HepG2 (cell line): ENCODE measurements at regions not wholly inside any gene's neighbourhood (a gene's known extent, or its start where the extent isn't known, plus 50 kb on each side); places are given as distances from the start of the nearest gene placed in this dataset.

ENCODE experiments used
- ATAC-seq: fragments of 200-7000 bp; cut with Tn5 transposase; 3 replicates; pipeline ENCODE4 v1.9.1; 2020; ENCODE audit warnings: mild to moderate bottlenecking, moderate library complexity
- BruUV-seq: library from RNA; stranded (reverse); fragments of 400-500 nt; replicated peaks from 2 replicates; lab custom pipeline; 2021; lab: Mats Ljungman, UMichigan
- CTCF ChIA-PET: fragments of 300-600 bp; formaldehyde crosslinking; extraction: SDS; loops from one replicate; lab custom pipeline; 2021; ENCODE audit warnings: low total read pairs, inconsistent platforms, low intra/inter-chr PET ratio; lab: Yijun Ruan, JAX
- POLR2A ChIA-PET: fragments of 350-600 bp; sonication (Branson Sonifier 250); formaldehyde crosslinking; loops from one replicate; lab custom pipeline; 2020; ENCODE audit warnings: antibody characterized with exemption, inconsistent platforms; lab: Yijun Ruan, JAX
- DNase-seq: peaks from one replicate; pipeline ENCODE4 v3.0.0-alpha.2; 2015; ENCODE audit warnings: low spot score
- FAIRE-seq: peaks from 3 replicates; lab custom pipeline; 2011; peaks lifted over from hg19 to GRCh38; lab: Jason Lieb, UNC
- H2AFZ ChIP-seq: one replicate; pipeline ENCODE4 v1.6.1; 2011; ENCODE audit warnings: low read length, inconsistent platforms
- H3K27ac ChIP-seq: fragments of 300-600 bp; 3 replicates; pipeline ENCODE4 v1.8.0; 2011; ENCODE audit warnings: mixed run types, mild to moderate bottlenecking, mixed read lengths, low read length, inconsistent platforms; ENCODE audit not compliant: insufficient read depth; ENCODE audit errors: extremely low read length
- H3K27me3 ChIP-seq, 2 experiments: fragments of 200-600 bp in 1 of 2; 2 replicates in 1 of 2; 3 replicates in 1 of 2; pipeline versions ENCODE4 v1.6.0 to v1.8.0; 2011; ENCODE audit warnings: low read length in 2 of 2, mild to moderate bottlenecking in 2 of 2, moderate library complexity in 2 of 2, inconsistent platforms in 1 of 2; ENCODE audit not compliant: insufficient read depth in 2 of 2, control insufficient read depth in 1 of 2
- H3K36me3 ChIP-seq, 2 experiments: fragments of 200-600 bp in 1 of 2; replicated peaks in 1 of 2; 2 replicates in 1 of 2; 3 replicates in 1 of 2; pipeline versions ENCODE4 v1.5.1 to v1.8.0; 2011; ENCODE audit warnings: low read length in 2 of 2, inconsistent platforms in 1 of 2; ENCODE audit not compliant: insufficient read depth in 2 of 2, control insufficient read depth in 1 of 2
- H3K4me1 ChIP-seq: 2 replicates; pipeline ENCODE4 v1.5.1; 2012; ENCODE audit warnings: low read length, inconsistent platforms; ENCODE audit not compliant: insufficient read depth
- H3K4me2 ChIP-seq: 2 replicates; pipeline ENCODE4 v1.6.0; 2011; ENCODE audit warnings: low read depth, low read length, inconsistent platforms
- H3K4me3 ChIP-seq, 3 experiments: fragments of 200-600 bp in 1 of 3; sonication (generic), shearing (Covaris generic) in 1 of 3; replicated peaks in 1 of 3; 2 replicates each; pipeline ENCODE4 v1.5.1; 2011 to 2016; ENCODE audit warnings: low read length in 3 of 3, inconsistent platforms in 2 of 3, low read depth in 2 of 3, mild to moderate bottlenecking in 2 of 3, control low read depth in 1 of 3, mixed read lengths in 1 of 3; ENCODE audit not compliant: insufficient read depth in 1 of 3
- H3K79me2 ChIP-seq: one replicate; pipeline ENCODE4 v1.6.1; 2011; ENCODE audit warnings: low read length, inconsistent platforms; ENCODE audit not compliant: insufficient read depth
- H3K9ac ChIP-seq: 2 replicates; pipeline ENCODE4 v1.6.0; 2011; ENCODE audit warnings: mild to moderate bottlenecking, low read depth, low read length, inconsistent platforms; ENCODE audit not compliant: insufficient read depth
- H3K9me3 ChIP-seq: 2 replicates; pipeline ENCODE4 v1.5.1; 2012; ENCODE audit warnings: mild to moderate bottlenecking, low read length
- H4K20me1 ChIP-seq: 2 replicates; pipeline ENCODE4 v1.6.0; 2011; ENCODE audit warnings: inconsistent platforms, mild to moderate bottlenecking, low read length, moderate library complexity; ENCODE audit not compliant: insufficient read depth
- CTCF ChIP-seq: sonication (generic); formaldehyde crosslinking; IDR thresholded peaks from 2 replicates; pipeline ENCODE4 v1.5.0; 2020; ENCODE audit warnings: mild to moderate bottlenecking, missing genetic modification reagents, moderate library complexity
- FOXP4 ChIP-seq: sonication (generic); formaldehyde crosslinking; IDR thresholded peaks from 2 replicates; pipeline ENCODE4 v1.4.0; 2020; ENCODE audit warnings: missing genetic modification reagents
- GABPB1 ChIP-seq: IDR thresholded peaks from 2 replicates; pipeline ENCODE4 v1.6.1; 2016; ENCODE audit warnings: mild to moderate bottlenecking, missing genetic modification reagents, moderate library complexity, missing compliant biosample characterization
- MBNL3 ChIP-seq: fragments of 250-450 bp; sonication (Bioruptor Pico); conservative IDR thresholded peaks from 2 replicates; pipeline ENCODE4 v1.8.0; 2022; ENCODE audit warnings: mild to moderate bottlenecking, inconsistent platforms
- PAWR ChIP-seq: sonication (generic); formaldehyde crosslinking; IDR thresholded peaks from 2 replicates; pipeline ENCODE4 v1.4.0; 2020; ENCODE audit warnings: missing genetic modification reagents, mild to moderate bottlenecking, borderline replicate concordance
- PTBP1 ChIP-seq: fragments of 200-400 bp; formaldehyde crosslinking; IDR thresholded peaks from 2 replicates; pipeline ENCODE4 v1.6.1; 2018; ENCODE audit warnings: low read length, low read depth; ENCODE audit not compliant: poor library complexity, severe bottlenecking
- REPIN1 ChIP-seq: sonication (generic); formaldehyde crosslinking; IDR thresholded peaks from 2 replicates; pipeline ENCODE4 v1.8.0; 2022; ENCODE audit warnings: missing genetic modification reagents, low read depth, mild to moderate bottlenecking, borderline replicate concordance
- SRSF4 ChIP-seq: fragments of 200-400 bp; formaldehyde crosslinking; IDR thresholded peaks from one replicate; pipeline ENCODE4 v1.6.1; 2018; ENCODE audit warnings: mild to moderate bottlenecking, low read depth, low read length, moderate library complexity; ENCODE audit not compliant: poor library complexity, severe bottlenecking
- TBP ChIP-seq: sonication (generic); formaldehyde crosslinking; IDR thresholded peaks from 2 replicates; pipeline ENCODE4 v1.5.0; 2020; ENCODE audit warnings: missing genetic modification reagents
- TBX2 ChIP-seq: sonication (generic); formaldehyde crosslinking; IDR thresholded peaks from 2 replicates; pipeline ENCODE4 v1.5.0; 2020; ENCODE audit warnings: missing genetic modification reagents, mild to moderate bottlenecking, borderline replicate concordance
- ZNF264 ChIP-seq: sonication (generic); formaldehyde crosslinking; IDR thresholded peaks from 2 replicates; pipeline ENCODE4 v1.4.0; 2020; ENCODE audit warnings: missing genetic modification reagents
- ZNF333 ChIP-seq: sonication (generic); formaldehyde crosslinking; IDR thresholded peaks from 2 replicates; pipeline ENCODE4 v1.4.0; 2020; ENCODE audit warnings: mild to moderate bottlenecking, missing genetic modification reagents, borderline replicate concordance
- ZNF772 ChIP-seq: sonication (generic); formaldehyde crosslinking; IDR thresholded peaks from 2 replicates; pipeline ENCODE4 v1.5.0; 2020; ENCODE audit warnings: mild to moderate bottlenecking, missing genetic modification reagents
- ZNF816 ChIP-seq: sonication (generic); formaldehyde crosslinking; IDR thresholded peaks from 2 replicates; pipeline ENCODE4 v1.8.0; 2022; ENCODE audit warnings: missing genetic modification reagents, mild to moderate bottlenecking, borderline replicate concordance
- WGBS: methylation state at CpG from one replicate; pipeline ENCODE4 v1.1.6; 2017; ENCODE audit warnings: low lambda C conversion rate; 5-methylcytosine and 5-hydroxymethylcytosine counted together
- in situ Hi-C: cut with HindIII; loops from 2 replicates; pipeline ENCODE4 v1.10.0; 2017; ENCODE audit warnings: low pct_unique_long_range_greater_than_20kb; ENCODE audit not compliant: extremely low pct_ligation_motif_present
- intact Hi-C: fragments of 100-400 bp; cut with micrococcal nuclease; formaldehyde crosslinking; loops from one replicate; pipeline ENCODE4 v1.10.0; 2022; ENCODE audit not compliant: unreplicated experiment
- TF ChIP-seq, protein P1 (sequence below), 2 experiments: sonication (generic) in 1 of 2; formaldehyde crosslinking in 1 of 2; IDR thresholded peaks; 2 replicates each; pipeline versions ENCODE4 v1.4.0 to v1.6.1; 2018 to 2020; ENCODE audit warnings: missing genetic modification reagents in 2 of 2, borderline replicate concordance in 1 of 2, low read depth in 1 of 2, mild to moderate bottlenecking in 1 of 2, missing biosample characterization in 1 of 2

GRCh38 chr2:43075811-43076585 lies 150.4 kb downstream of the ZFP36L2 start:
- Histone ChIP-seq H3K4me1 (peaks cover 51% of the 10 kb centered on the region), H3K9ac (no peak overlapping the region), H2AFZ (no peak overlapping the region), H4K20me1 (no peaks in the 10 kb centered on the region), H3K27ac (no peak overlapping the region), H3K36me3 (no peaks in the 10 kb centered on the region), H3K79me2 (no peaks in the 10 kb centered on the region), H3K9me3 (no peaks in the 10 kb centered on the region), H3K4me3 (no peak overlapping the region), H3K27me3 (no peaks in the 10 kb centered on the region), H3K4me2 (no peak overlapping the region)
- ChIA-PET CTCF (no interaction called here), POLR2A (no interaction called here)
- 95% methylated on average over 3 of the region's 3 CpGs for WGBS
- BruUV-seq, result no TSS peak
- in situ Hi-C loops, result no loop called here
- intact Hi-C loops, result loop anchor here (2.0 kb wide), 1 partner anchor 13 kb away; no protein-coding TSS in a partner anchor
- FAIRE-seq, result no peak
- DNase-seq, result no peak
- no peak; the same call in 2 of the 3 replicates for ATAC-seq
- TF ChIP-seq, protein P1, sequence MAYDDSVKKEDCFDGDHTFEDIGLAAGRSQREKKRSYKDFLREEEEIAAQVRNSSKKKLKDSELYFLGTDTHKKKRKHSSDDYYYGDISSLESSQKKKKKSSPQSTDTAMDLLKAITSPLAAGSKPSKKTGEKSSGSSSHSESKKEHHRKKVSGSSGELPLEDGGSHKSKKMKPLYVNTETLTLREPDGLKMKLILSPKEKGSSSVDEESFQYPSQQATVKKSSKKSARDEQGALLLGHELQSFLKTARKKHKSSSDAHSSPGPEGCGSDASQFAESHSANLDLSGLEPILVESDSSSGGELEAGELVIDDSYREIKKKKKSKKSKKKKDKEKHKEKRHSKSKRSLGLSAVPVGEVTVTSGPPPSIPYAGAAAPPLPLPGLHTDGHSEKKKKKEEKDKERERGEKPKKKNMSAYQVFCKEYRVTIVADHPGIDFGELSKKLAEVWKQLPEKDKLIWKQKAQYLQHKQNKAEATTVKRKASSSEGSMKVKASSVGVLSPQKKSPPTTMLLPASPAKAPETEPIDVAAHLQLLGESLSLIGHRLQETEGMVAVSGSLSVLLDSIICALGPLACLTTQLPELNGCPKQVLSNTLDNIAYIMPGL (CRISPR knock-in tag; IDR thresholded peaks at IDR 0.05; ENCODE audit: borderline replicate concordance in 1 of 2, low read depth in 1 of 2), result no peak
- TF ChIP-seq MBNL3 (CRISPR knock-in tag) (no peak), ZNF333 (CRISPR knock-in tag) (0 out of 2 replicates have a peak, but pooled peaks have one; percentile 66), ZNF816 (CRISPR knock-in tag) (no peak), PTBP1 (no peak), GABPB1 (no peak), ZNF772 (CRISPR knock-in tag) (no peak), CTCF (CRISPR knock-in tag) (0 out of 2 replicates have a peak, but pooled peaks have one; percentile 4), REPIN1 (CRISPR knock-in tag) (no peak), SRSF4 (no peak), TBX2 (CRISPR knock-in tag) (0 out of 2 replicates have a peak, but pooled peaks have one; percentile 37), PAWR (no peak), FOXP4 (CRISPR knock-in tag) (no peak), ZNF264 (CRISPR knock-in tag) (no peak), TBP (CRISPR knock-in tag) (no peak)
